Left renal pelvis (tissue), 4 donors: ENCODE measurements at regions not wholly inside any gene's neighbourhood (a gene's known extent, or its start where the extent isn't known, plus 50 kb on each side); places are given as distances from the start of the nearest gene placed in this dataset.

Experiments
- DNase-seq, 4 donors: peaks; one replicate each; pipeline ENCODE4 v3.0.0-alpha.2; 2013; ENCODE audit warnings: low read depth in 4 of 4, low spot score in 3 of 4

GRCh38 chrX:11949291-11949690 lies 189.0 kb upstream of the FRMPD4 start:
- DNase-seq, result no peak

DNA sequence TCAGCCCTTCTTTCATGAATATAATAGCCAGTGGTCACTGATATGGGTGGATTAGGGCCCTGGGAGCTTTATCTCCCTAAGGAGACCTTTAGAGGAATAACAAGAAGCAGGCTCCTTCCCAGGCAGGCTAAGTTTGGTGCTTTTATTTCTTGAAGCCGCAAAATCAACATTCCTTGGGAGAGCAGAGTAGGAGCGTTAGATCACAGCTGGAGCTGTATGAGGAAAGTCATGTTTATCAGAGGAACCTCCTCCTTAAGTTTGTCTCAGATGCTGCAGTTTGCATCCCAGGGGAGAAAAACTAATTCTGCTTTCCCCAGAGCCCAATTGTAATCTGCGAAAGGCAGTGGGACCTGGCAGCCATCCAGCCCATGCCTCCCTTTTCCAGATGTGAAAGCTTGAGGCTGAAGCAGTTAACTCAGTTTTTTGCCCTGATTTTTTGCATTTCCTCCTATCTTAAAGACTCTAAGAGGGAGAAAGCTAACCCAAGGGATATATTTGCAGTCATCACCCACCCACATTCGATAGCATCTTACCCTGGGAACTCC lies 186.0 kb upstream of the FRMPD4 start:
- DNase-seq, result no peak

GRCh38 chrX:11953615-11954014 lies 184.7 kb upstream of the FRMPD4 start:
- DNase-seq, result no peak

GRCh38 chrX:11954176-11954575 lies 184.1 kb upstream of the FRMPD4 start:
- no peak for DNase-seq

- DNase-seq, result no peak
Observed at GRCh38 chrX:11960031-11960430, 178.2 kb upstream of the FRMPD4 start.

DNA sequence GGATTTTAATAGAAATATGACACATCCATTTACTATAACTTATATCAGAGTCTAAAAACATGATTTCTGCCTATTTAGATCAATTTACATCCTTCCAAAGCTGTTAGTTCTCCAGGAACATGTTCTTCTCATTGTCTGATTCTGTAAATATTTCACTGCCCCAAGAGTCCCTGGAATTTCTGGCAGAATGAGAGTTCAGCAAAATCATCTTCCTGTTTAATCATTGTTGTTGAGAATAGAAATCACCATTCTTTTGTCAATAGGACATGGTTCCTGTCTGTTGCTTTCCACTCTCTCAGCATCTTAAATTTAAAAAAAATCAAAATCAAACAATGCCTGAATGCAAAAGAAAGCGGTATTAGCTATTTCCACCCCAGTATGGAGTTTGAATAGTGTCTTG lies 172.8 kb upstream of the FRMPD4 start:
- no peak for DNase-seq

GRCh38 chrX:11967986-11968869 lies 170.0 kb upstream of the FRMPD4 start:
- no peak for DNase-seq

DNA sequence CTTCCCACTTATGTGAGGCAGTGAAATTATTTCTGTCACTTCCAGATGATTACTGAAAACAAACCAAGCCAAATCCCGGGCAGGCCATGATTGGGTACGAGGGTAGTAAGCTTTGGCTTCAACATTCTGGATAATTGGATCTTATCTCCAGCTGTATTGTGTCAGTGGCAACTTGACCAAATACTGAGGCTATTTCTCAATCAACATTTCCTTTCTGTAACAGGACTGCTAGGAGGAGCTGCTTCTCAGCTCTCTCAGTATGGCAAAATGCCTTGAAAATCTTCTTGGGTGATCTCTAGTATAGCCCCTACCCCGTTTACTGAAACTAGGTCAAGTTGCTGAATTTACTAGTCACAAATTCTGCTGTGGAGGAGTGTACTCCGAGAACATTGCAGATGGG lies 169.3 kb upstream of the FRMPD4 start:
- no peak for DNase-seq

DNA sequence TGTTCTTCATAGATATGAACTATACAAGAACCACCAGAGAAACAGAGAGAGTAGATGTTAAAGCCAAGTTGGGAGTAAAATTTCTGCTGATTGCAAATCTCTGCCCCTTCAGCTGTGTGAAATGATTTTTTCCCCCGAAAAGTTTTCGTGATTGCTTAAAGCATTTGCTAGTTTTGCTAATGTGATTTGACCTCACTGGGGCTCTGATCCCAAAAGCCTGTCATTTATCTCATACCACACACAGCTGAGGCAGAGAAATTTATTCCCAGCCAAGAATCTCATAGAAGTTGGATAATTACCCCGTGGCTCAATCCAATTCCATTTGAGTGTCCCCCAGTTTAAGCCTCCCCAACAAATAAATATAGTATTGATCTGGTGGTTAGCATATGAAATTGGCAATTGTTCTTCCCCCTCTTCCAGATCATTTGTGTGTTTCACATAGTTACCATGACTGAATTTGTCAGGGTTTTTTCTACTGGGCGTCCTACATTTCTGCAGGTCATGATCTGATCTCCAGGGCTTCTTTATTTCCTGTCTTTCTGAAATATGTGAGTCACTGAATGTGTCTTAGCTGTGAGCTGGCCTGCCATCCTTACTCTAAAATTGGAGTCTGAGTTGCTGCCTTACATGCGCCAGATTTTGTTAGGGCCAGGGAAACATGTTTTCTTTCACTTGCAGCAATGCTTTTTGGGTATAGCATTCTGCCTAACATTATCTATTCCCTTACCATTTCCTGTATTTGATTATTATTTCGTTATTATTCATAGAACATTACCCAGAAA lies 167.5 kb upstream of the FRMPD4 start:
- no peak for DNase-seq

DNA sequence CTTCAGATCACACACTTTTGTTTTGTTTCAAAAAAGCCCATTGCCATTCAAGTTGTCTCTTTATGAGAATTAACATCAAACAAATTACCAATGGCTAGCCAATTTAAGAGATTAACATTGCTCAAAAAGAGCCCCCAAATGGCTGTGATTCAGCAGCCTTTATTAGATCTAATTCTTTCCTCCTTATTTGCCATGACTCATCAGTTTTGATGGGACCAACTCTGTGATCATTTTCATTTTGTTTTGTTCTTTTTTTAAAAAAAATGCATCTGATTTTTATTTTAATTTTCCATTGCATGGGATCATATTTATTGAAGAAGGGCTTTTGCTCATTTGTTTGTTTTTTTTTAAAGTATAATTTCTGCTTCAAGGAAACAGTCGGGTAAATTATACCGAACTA lies 161.6 kb upstream of the FRMPD4 start:
- no peak for DNase-seq

GRCh38 chrX:11992271-11992670 lies 146.0 kb upstream of the FRMPD4 start:
- no peak for DNase-seq

GRCh38 chrX:11995146-11995545 lies 143.1 kb upstream of the FRMPD4 start:
- DNase-seq, result no peak

- no peak for DNase-seq
Observed at GRCh38 chrX:11996810-11997209, 141.5 kb upstream of the FRMPD4 start.

- no peak for DNase-seq
Observed at GRCh38 chrX:11998944-11999343, 139.3 kb upstream of the FRMPD4 start.

- no peak for DNase-seq
Observed at GRCh38 chrX:12002876-12003275, 135.4 kb upstream of the FRMPD4 start.

DNA sequence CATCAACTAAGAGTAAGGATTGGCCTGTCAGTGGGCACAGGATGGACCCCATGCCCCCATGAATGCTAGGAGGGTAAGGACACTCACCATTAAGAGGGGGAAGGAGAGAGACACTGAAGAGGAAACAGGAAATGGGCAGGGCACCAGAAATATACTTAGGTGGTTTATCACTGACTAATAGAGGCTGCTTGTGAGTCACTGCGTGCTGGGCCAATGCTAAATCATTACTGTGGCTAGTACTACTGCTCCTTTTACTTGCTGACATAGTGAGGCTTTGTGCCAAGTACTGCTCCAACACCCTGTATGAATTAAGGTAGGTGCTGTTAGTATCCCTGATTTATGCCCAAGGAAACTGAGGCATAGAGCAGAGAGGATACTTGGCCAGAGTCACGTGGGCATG lies 130.4 kb upstream of the FRMPD4 start:
- no peak for DNase-seq

GRCh38 chrX:12010436-12010835 lies 127.8 kb upstream of the FRMPD4 start:
- DNase-seq, result no peak

DNA sequence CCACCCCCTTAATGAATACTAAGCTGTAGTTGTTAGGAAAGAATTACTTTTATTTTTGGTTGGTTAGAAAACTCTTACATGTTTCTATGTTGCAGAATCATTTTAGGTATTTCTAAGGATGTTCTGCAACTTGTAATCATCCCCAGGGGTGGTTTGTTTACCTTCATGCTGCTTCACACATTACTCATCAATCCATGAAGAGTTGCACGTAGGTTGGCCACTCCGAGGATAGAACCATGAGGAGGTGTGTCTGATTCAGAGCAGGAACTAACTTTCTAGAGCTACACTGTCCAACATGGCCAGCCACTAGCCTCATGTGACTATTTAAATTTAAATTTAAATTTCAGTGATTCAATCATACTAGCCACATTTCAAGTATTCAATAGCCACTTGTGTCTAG lies 127.2 kb upstream of the FRMPD4 start:
- no peak for DNase-seq

DNA sequence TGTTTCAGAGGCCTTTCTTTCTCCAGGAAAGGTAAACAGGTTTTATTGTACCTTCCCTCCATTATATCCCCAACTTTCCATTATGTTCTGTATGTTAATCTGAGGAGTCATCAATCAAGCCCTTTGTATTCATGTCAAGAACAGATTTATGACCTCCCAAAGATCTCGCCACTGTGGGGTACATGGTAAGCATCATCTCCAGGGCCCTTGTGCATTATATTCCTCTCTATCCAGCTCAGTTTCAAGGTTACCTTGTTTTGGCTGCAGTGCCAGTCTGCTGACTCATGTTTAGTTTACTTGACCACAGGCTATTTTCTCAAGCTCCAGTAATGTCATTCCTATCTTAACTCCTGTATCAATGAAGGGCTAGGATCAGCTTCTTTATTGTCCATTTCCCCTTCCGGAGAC lies 125.1 kb upstream of the FRMPD4 start:
- no peak for DNase-seq

DNA sequence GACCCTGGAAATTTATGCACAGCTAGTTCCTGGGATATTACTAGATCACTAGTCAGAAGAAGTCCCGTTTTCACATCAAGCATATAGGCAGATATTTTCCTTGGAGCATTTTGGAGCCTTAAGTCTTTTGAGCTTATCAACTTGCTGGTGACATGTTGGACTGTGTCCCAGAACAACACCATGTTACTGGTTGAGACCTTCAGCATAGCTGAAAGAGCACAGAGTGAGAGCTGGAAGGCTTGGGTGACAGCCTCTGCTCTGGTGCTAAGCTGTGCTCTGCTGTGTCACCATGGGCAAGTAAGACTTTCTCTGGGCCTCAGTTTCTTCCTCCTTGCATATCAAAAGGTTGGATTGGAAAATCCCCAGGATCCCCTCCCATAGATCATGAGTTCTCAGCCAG lies 116.6 kb upstream of the FRMPD4 start:
- DNase-seq, result no peak

DNA sequence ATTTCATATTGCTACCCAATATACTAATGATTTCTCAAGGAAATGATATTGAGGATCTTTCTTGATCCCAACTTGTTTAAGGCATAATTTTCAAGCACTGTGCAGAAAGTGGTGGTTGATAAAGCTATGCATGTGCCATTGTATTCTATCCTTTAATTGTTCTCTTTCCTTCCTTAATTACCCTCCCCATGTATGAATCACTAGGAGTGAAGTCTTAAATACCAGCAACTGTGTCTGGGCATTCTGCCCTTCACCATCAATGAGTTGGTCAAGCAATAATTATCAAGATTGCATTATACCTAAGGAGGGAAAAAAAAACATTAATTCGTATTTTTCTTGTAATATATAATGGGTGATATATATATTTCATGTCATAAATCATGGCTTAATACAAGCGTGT lies 111.8 kb upstream of the FRMPD4 start:
- no peak for DNase-seq

- DNase-seq, result no peak
Observed at GRCh38 chrX:12032082-12032481, 106.2 kb upstream of the FRMPD4 start.
